HG03097 (cell line): ENCODE measurements at regions not wholly inside any gene's neighbourhood (a gene's known extent, or its start where the extent isn't known, plus 50 kb on each side); places are given as distances from the start of the nearest gene placed in this dataset.

Source experiments
- ATAC-seq: cut with Tn5 transposase; IDR thresholded peaks from one replicate; pipeline ENCODE4 v1.9.1; 2021; ENCODE audit not compliant: unreplicated experiment, low FRiP score

GRCh38 chr13:97627566-97627965 is 193.6 kb downstream of the RAP2A start:
- no peak for ATAC-seq

- no peak for ATAC-seq
Observed at GRCh38 chr13:97629601-97630272, 195.8 kb downstream of the RAP2A start.

- no peak for ATAC-seq
Observed at GRCh38 chr13:97630725-97631124, 196.8 kb downstream of the RAP2A start.

DNA sequence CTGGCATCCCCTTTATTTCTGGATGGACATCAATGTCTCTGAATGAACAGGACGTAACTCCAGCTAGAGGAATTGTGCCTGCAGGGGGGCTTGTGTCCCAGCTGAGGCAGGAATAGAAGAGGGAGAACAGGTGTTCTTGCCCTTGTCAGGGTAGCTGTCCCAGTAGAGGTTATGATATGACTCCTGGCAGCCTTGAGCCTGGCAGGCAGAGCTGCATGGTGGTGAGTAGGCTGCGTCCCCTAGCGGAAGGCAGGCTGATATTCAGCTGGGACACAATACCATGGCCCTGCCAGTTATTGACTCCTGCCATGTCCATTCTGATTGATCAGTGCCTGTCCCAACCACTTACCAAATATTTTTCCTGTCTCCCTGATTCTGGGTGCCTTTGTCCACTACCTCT is 197.2 kb downstream of the RAP2A start:
- ATAC-seq, result no peak

GRCh38 chr13:97639236-97639635 is 205.3 kb downstream of the RAP2A start:
- no peak for ATAC-seq

GRCh38 chr13:97640268-97640667 is 206.3 kb downstream of the RAP2A start:
- ATAC-seq, result no peak

DNA sequence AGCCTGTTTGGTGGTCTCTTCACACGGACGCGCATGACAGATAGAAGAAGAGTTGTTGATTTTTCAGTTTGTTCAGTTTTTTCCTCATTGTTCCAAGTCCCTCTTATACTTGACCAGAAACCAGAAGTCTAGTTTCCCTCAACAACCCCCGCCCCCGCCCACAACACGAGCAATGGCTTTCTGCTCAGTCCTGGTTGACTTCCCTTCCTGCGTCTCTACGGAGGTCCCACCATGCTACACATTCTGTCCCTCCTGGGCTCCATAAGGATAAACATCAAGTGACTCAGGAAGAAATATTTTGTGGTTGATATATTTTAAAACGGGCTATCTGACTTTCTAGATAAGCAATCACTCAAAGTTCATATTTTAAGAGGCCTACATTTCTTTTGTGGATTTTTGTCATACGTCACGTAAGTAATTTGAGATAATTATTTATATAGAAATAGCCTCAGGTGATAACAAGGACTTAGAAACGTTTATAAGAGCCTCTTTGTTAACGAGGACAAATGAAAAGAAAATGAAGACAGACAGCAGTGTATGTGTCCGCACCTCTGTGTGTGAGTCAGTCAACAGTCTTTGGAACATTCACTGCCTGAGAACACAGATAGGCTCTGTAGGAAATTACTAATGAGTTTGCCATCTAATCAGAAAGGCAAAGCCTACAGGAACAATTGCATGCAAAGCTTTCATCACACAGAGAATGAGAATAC is 214.4 kb downstream of the RAP2A start:
- ATAC-seq, result no peak

GRCh38 chr13:97648881-97649224 is 214.9 kb downstream of the RAP2A start:
- no peak for ATAC-seq

GRCh38 chr13:97653443-97654140 is 219.6 kb downstream of the RAP2A start:
- ATAC-seq, result no peak

- ATAC-seq, result no peak
Observed at GRCh38 chr13:97654236-97654635, 220.3 kb downstream of the RAP2A start.

DNA sequence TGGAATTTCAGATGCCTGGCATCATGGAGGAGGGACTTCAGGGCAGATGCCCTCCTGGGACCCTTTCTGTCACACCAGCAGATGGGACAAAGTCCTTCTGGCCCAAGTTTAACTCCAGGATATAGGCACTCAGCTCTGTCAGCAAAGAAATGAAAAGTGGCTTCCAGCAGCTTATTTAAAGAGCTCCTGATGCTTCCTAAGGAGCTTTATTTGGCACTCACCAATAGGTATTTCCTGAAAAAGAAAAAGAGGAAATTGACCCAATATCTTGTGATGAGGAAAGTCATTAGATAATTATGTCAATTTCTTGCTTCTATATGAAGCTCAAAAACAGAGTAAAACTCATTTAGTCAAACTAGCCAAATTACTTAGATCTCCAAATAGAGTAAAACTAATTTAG is 224.6 kb downstream of the RAP2A start:
- no peak for ATAC-seq

- ATAC-seq, result no peak
Observed at GRCh38 chr13:97659602-97660001, 225.6 kb downstream of the RAP2A start.

- no peak for ATAC-seq
Observed at GRCh38 chr13:97660594-97661260, 226.8 kb downstream of the RAP2A start.

DNA sequence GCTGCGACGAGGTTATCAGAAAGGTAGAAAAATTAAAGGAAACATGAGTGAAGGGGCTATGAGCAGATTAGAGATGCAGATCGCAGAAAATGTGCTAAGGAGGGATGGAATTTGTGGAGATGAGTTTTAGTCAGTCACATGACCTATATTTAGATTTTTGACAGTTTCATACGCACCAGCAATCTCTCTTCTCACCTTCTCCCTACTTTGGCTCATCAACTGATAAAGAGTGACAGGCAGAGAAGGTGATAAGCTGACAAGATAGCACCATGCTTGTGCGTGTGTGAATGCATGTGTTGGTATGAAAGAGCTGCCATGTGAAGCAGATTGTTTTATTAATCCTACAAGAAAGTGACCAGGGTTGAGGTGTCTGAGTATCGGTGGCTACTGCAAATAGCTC is 252.6 kb downstream of the RAP2A start:
- no peak for ATAC-seq

GRCh38 chr13:97692628-97693027 is 258.7 kb downstream of the RAP2A start:
- no peak for ATAC-seq

DNA sequence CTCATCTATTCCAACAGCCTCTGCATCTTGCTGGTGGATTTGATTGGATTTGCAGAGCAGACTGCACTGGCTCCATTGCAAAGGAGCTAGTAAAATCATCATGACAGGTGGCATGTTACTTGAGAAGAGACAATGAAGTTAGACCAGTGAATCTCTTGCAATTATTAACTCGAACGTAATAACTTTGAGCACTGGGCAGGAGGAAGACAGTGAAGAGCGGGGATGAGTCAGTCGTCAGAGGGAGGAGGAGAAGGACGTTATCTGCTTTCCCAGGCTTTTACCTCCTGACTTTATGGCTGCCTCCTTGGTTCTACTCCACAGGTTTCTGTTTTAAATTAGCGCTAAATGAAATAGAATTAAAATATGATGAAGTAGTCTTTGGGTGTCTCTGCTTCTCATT is 257.8 kb upstream of the IPO5 start:
- ATAC-seq, result no peak

- no peak for ATAC-seq
Observed at GRCh38 chr13:97696921-97697320, 256.6 kb upstream of the IPO5 start.

GRCh38 chr13:97700306-97700848 is 253.1 kb upstream of the IPO5 start:
- ATAC-seq, result no peak

DNA sequence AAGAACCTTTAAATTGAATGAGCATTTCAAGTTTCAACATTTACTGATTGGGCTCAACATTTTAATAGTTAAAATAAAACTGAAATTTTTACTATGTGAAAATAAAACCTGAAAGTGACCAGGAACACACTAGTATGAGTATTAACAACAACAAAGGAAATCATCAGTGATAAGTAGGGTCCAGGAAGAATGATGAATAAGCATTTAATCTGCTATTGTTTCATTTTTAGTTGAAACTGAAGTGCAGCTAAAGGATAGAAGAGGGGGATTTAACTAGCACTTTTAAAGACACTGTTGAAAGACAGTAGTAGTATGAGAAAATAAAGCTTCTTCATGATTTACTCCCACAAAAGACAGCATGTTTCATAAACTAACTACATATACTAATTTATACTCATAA is 250.9 kb upstream of the IPO5 start:
- no peak for ATAC-seq

GRCh38 chr13:97710797-97711196 is 242.7 kb upstream of the IPO5 start:
- no peak for ATAC-seq

GRCh38 chr13:97712770-97713169 is 240.7 kb upstream of the IPO5 start:
- ATAC-seq, result no peak
